ENCODE measurements at regions not wholly inside any gene's neighbourhood (a gene's known extent, or its start where the extent isn't known, plus 50 kb on each side); places are given as distances from the start of the nearest gene placed in this dataset.

DNA sequence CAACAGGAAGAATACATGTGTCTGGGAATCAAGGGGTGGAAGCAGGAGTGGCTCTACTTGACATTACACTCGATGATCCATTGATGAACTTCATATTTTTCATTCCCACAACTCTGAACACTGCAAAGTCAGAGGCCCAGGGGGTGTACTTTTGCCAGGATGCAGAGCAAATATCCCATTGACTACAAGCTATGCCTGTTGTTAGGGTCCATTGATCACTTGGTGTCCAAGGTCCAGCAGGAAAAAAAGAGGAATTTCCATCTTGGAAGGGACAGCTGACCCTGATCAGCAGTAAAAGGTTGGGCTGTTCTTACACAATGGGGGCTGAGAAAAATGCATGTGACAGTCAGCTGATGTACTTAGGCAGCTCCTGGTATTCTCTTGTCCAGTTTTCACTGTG lies 118.5 kb upstream of the MAP1B start (continued):
- TF ChIP-seq, protein P1, sequence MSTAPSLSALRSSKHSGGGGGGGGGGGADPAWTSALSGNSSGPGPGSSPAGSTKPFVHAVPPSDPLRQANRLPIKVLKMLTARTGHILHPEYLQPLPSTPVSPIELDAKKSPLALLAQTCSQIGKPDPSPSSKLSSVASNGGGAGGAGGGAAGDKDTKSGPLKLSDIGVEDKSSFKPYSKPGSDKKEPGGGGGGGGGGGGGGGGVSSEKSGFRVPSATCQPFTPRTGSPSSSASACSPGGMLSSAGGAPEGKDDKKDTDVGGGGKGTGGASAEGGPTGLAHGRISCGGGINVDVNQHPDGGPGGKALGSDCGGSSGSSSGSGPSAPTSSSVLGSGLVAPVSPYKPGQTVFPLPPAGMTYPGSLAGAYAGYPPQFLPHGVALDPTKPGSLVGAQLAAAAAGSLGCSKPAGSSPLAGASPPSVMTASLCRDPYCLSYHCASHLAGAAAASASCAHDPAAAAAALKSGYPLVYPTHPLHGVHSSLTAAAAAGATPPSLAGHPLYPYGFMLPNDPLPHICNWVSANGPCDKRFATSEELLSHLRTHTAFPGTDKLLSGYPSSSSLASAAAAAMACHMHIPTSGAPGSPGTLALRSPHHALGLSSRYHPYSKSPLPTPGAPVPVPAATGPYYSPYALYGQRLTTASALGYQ (CRISPR knock-in tag; IDR thresholded peaks at IDR 0.05), result no peak
- TF ChIP-seq MBNL3 (CRISPR knock-in tag; conservative IDR thresholded peaks at IDR 0.05) (no peak), RAD21 (CRISPR knock-in tag; IDR thresholded peaks at IDR 0.05) (no peak), YEATS4 (CRISPR knock-in tag; IDR thresholded peaks at IDR 0.05; ENCODE audit: borderline replicate concordance) (no peak), POGZ (CRISPR knock-in tag; IDR thresholded peaks at IDR 0.05) (peak; percentile 34; the same call in 1 of the 2 replicates), IKZF4 (CRISPR knock-in tag; IDR thresholded peaks at IDR 0.05; ENCODE audit: borderline replicate concordance, low read depth, not compliant biosample characterization) (no peak), ARNT2 (CRISPR knock-in tag; IDR thresholded peaks at IDR 0.05; ENCODE audit: low read depth) (no peak), GLI4 (CRISPR knock-in tag; IDR thresholded peaks at IDR 0.05; ENCODE audit: borderline replicate concordance) (no peak), SOX6 (IDR thresholded peaks at IDR 0.05) (no peak), SOX6 (CRISPR knock-in tag; IDR thresholded peaks at IDR 0.05) (peak; percentile 66), CEBPB (IDR thresholded peaks at IDR 0.05; ENCODE audit: borderline replicate concordance, low read depth, low read length) (peak; percentile 42; the same call in 1 of the 2 replicates), ZNF883 (CRISPR knock-in tag; IDR thresholded peaks at IDR 0.05; ENCODE audit: not compliant biosample characterization) (no peak), ZNF605 (CRISPR knock-in tag; IDR thresholded peaks at IDR 0.05) (no peak), ZNF672 (CRISPR knock-in tag; IDR thresholded peaks at IDR 0.05) (no peak), ZNF263 (CRISPR knock-in tag; IDR thresholded peaks at IDR 0.05) (no peak), SAP130 (CRISPR knock-in tag; IDR thresholded peaks at IDR 0.05; ENCODE audit: low read depth) (0 out of 2 replicates have a peak, but pooled peaks have one; percentile 21), NR2F2 (IDR thresholded peaks at IDR 0.05; ENCODE audit: borderline replicate concordance, low read depth) (no peak), SP140L (CRISPR knock-in tag; IDR thresholded peaks at IDR 0.05; ENCODE audit: borderline replicate concordance) (no peak), SRSF9 (IDR thresholded peaks at IDR 0.05; ENCODE audit: borderline replicate concordance, insufficient read depth, low read depth, low read length, poor library complexity, severe bottlenecking) (no peak)
- TF ChIP-seq, protein P2, sequence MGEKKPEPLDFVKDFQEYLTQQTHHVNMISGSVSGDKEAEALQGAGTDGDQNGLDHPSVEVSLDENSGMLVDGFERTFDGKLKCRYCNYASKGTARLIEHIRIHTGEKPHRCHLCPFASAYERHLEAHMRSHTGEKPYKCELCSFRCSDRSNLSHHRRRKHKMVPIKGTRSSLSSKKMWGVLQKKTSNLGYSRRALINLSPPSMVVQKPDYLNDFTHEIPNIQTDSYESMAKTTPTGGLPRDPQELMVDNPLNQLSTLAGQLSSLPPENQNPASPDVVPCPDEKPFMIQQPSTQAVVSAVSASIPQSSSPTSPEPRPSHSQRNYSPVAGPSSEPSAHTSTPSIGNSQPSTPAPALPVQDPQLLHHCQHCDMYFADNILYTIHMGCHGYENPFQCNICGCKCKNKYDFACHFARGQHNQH (CRISPR knock-in tag; IDR thresholded peaks at IDR 0.05), result no peak
- TF ChIP-seq, protein P3, sequence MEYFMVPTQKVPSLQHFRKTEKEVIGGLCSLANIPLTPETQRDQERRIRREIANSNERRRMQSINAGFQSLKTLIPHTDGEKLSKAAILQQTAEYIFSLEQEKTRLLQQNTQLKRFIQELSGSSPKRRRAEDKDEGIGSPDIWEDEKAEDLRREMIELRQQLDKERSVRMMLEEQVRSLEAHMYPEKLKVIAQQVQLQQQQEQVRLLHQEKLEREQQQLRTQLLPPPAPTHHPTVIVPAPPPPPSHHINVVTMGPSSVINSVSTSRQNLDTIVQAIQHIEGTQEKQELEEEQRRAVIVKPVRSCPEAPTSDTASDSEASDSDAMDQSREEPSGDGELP (IDR thresholded peaks at IDR 0.05; ENCODE audit: borderline replicate concordance, low read depth), result peak; percentile 88
- TF ChIP-seq, protein P4, sequence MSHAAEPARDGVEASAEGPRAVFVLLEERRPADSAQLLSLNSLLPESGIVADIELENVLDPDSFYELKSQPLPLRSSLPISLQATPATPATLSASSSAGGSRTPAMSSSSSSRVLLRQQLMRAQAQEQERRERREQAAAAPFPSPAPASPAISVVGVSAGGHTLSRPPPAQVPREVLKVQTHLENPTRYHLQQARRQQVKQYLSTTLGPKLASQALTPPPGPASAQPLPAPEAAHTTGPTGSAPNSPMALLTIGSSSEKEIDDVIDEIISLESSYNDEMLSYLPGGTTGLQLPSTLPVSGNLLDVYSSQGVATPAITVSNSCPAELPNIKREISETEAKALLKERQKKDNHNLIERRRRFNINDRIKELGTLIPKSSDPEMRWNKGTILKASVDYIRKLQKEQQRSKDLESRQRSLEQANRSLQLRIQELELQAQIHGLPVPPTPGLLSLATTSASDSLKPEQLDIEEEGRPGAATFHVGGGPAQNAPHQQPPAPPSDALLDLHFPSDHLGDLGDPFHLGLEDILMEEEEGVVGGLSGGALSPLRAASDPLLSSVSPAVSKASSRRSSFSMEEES (CRISPR knock-in tag; IDR thresholded peaks at IDR 0.05), result peak; percentile 41; the same call in 1 of the 2 replicates
- TF ChIP-seq, protein P5, sequence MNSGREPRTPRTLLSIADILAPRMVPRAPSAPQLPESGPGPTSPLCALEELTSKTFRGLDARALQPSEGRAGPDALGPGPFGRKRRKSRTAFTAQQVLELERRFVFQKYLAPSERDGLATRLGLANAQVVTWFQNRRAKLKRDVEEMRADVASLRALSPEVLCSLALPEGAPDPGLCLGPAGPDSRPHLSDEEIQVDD (CRISPR knock-in tag; IDR thresholded peaks at IDR 0.05; ENCODE audit: borderline replicate concordance), result no peak
- TF ChIP-seq, protein P6, sequence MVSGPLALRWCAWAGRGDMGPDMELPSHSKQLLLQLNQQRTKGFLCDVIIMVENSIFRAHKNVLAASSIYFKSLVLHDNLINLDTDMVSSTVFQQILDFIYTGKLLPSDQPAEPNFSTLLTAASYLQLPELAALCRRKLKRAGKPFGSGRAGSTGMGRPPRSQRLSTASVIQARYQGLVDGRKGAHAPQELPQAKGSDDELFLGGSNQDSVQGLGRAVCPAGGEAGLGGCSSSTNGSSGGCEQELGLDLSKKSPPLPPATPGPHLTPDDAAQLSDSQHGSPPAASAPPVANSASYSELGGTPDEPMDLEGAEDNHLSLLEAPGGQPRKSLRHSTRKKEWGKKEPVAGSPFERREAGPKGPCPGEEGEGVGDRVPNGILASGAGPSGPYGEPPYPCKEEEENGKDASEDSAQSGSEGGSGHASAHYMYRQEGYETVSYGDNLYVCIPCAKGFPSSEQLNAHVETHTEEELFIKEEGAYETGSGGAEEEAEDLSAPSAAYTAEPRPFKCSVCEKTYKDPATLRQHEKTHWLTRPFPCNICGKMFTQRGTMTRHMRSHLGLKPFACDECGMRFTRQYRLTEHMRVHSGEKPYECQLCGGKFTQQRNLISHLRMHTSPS (CRISPR knock-in tag; IDR thresholded peaks at IDR 0.05; ENCODE audit: low read depth), result no peak
